HEK293 (cell line): ENCODE measurements at regions not wholly inside any gene's neighbourhood (a gene's known extent, or its start where the extent isn't known, plus 50 kb on each side); places are given as distances from the start of the nearest gene placed in this dataset.

Source experiments
- CTCF ChIA-PET: fragments of 350-600 bp; formaldehyde crosslinking; extraction: SDS; loops from one replicate; lab custom pipeline; 2021; ENCODE audit warnings: antibody characterized with exemption; lab: Yijun Ruan, JAX
- POLR2A ChIA-PET: fragments of 300-600 bp; formaldehyde crosslinking; extraction: SDS; loops from one replicate; lab custom pipeline; 2020; ENCODE audit warnings: antibody characterized with exemption, inconsistent platforms; lab: Yijun Ruan, JAX
- H3K27ac ChIP-seq: fragments of 200-500 bp; sonication (Bioruptor generic); 2 replicates; pipeline ENCODE4 v1.5.1; 2014; ENCODE audit warnings: low read depth, low read length, control low read depth, inconsistent platforms; ENCODE audit errors: extremely low read depth
- H3K36me3 ChIP-seq, 2 experiments: fragments of 200-500 bp in 1 of 2; sonication (Bioruptor generic) in 1 of 2; 1 replicate in 1 of 2; 2 replicates in 1 of 2; pipeline ENCODE4 v1.5.1; 2014 to 2017; ENCODE audit warnings: inconsistent platforms in 2 of 2, low read length in 2 of 2; ENCODE audit not compliant: control insufficient read depth in 2 of 2, insufficient read depth in 1 of 2
- H3K4me1 ChIP-seq: fragments of 200-500 bp; sonication (Bioruptor generic); 2 replicates; pipeline ENCODE4 v1.5.1; 2014; ENCODE audit warnings: mild to moderate bottlenecking, low read length, inconsistent platforms; ENCODE audit not compliant: control insufficient read depth, insufficient read depth
- H3K4me3 ChIP-seq: 2 replicates; pipeline ENCODE4 v1.5.1; 2011; ENCODE audit warnings: low read depth, mild to moderate bottlenecking, control low read depth, low read length, moderate library complexity
- H3K9me3 ChIP-seq: fragments of 200-500 bp; sonication (Bioruptor generic); 2 replicates; pipeline ENCODE4 v1.5.1; 2014; ENCODE audit warnings: low read depth, low read length, inconsistent platforms; ENCODE audit not compliant: control insufficient read depth, insufficient read depth
- EGR2 ChIP-seq: fragments of 450-650 bp; formaldehyde crosslinking; IDR thresholded peaks from 2 replicates; pipeline ENCODE4 v1.5.1; 2016; ENCODE audit warnings: low read depth, missing biosample characterization, missing genetic modification characterization
- GLI4 ChIP-seq: fragments of 450-650 bp; formaldehyde crosslinking; IDR thresholded peaks from 2 replicates; pipeline ENCODE4 v1.5.1; 2016; ENCODE audit warnings: missing biosample characterization, missing genetic modification characterization
- IKZF3 ChIP-seq: fragments of 450-650 bp; IDR thresholded peaks from 2 replicates; pipeline ENCODE4 v1.5.0; 2018; ENCODE audit warnings: missing biosample characterization, mild to moderate bottlenecking, missing genetic modification characterization, moderate library complexity
- KLF16 ChIP-seq: fragments of 450-650 bp; formaldehyde crosslinking; IDR thresholded peaks from 2 replicates; pipeline ENCODE4 v1.5.1; 2017; ENCODE audit warnings: missing biosample characterization, missing genetic modification characterization
- OVOL3 ChIP-seq: fragments of 450-650 bp; formaldehyde crosslinking; IDR thresholded peaks from 2 replicates; pipeline ENCODE4 v1.5.1; 2016; ENCODE audit warnings: missing biosample characterization, missing genetic modification characterization
- PATZ1 ChIP-seq: fragments of 450-650 bp; formaldehyde crosslinking; IDR thresholded peaks from 2 replicates; pipeline ENCODE4 v1.5.1; 2016; ENCODE audit warnings: missing biosample characterization, missing genetic modification characterization
- PRDM4 ChIP-seq: fragments of 450-650 bp; formaldehyde crosslinking; IDR thresholded peaks from 2 replicates; pipeline ENCODE4 v1.5.1; 2017; ENCODE audit warnings: missing biosample characterization, missing genetic modification characterization
- ZFHX2 ChIP-seq: fragments of 450-650 bp; formaldehyde crosslinking; conservative IDR thresholded peaks from 2 replicates; pipeline ENCODE4 v1.5.1; 2016; ENCODE audit warnings: missing biosample characterization, missing genetic modification characterization
- ZNF146 ChIP-seq: fragments of 450-650 bp; formaldehyde crosslinking; IDR thresholded peaks from 2 replicates; pipeline ENCODE4 v1.5.1; 2016; ENCODE audit warnings: missing biosample characterization, missing genetic modification characterization
- ZNF155 ChIP-seq: fragments of 450-650 bp; formaldehyde crosslinking; IDR thresholded peaks from 2 replicates; pipeline ENCODE4 v1.5.1; 2016; ENCODE audit warnings: missing biosample characterization, missing genetic modification characterization
- ZNF23 ChIP-seq: fragments of 450-650 bp; formaldehyde crosslinking; IDR thresholded peaks from 2 replicates; pipeline ENCODE4 v1.5.1; 2016; ENCODE audit warnings: missing biosample characterization, missing genetic modification characterization, borderline replicate concordance
- ZNF266 ChIP-seq: fragments of 450-650 bp; formaldehyde crosslinking; IDR thresholded peaks from 2 replicates; pipeline ENCODE4 v1.5.1; 2016; ENCODE audit warnings: missing biosample characterization, missing genetic modification characterization, low read depth
- ZNF37A ChIP-seq: fragments of 450-650 bp; IDR thresholded peaks from 2 replicates; pipeline ENCODE4 v1.5.1; 2018; ENCODE audit warnings: missing biosample characterization, missing genetic modification characterization
- ZNF394 ChIP-seq: fragments of 450-650 bp; formaldehyde crosslinking; IDR thresholded peaks from 2 replicates; pipeline ENCODE4 v1.5.1; 2016; ENCODE audit warnings: missing biosample characterization, missing genetic modification characterization, mild to moderate bottlenecking, moderate library complexity, borderline replicate concordance
- ZNF488 ChIP-seq: fragments of 450-650 bp; formaldehyde crosslinking; IDR thresholded peaks from 2 replicates; pipeline ENCODE4 v1.5.1; 2016; ENCODE audit warnings: missing biosample characterization, missing genetic modification characterization
- ZNF645 ChIP-seq: fragments of 450-650 bp; formaldehyde crosslinking; IDR thresholded peaks from 2 replicates; pipeline ENCODE4; 2016; ENCODE audit warnings: missing biosample characterization, missing genetic modification characterization
- ZSCAN23 ChIP-seq: fragments of 450-650 bp; formaldehyde crosslinking; IDR thresholded peaks from 2 replicates; pipeline ENCODE4 v1.5.1; 2016; ENCODE audit warnings: missing biosample characterization, missing genetic modification characterization
- TF ChIP-seq, protein P1 (sequence below): fragments of 450-650 bp; formaldehyde crosslinking; conservative IDR thresholded peaks from 2 replicates; pipeline ENCODE4 v1.5.1; 2016; ENCODE audit warnings: low read depth, missing biosample characterization, missing genetic modification characterization

- Histone ChIP-seq H3K4me3 (no peak overlapping the region), H3K4me1 (no peaks in the 10 kb centered on the region), H3K27ac (no peak overlapping the region), H3K9me3 (no peaks in the 10 kb centered on the region), H3K36me3 (no peaks in the 10 kb centered on the region)
- CTCF ChIA-PET: interaction anchor here (0.5 to 0.7 kb wide), 3 partner anchors 12 to 1144 kb away, joined by 3 to 5 read pairs (median 3); no protein-coding TSS in a partner anchor
- POLR2A ChIA-PET: no interaction called here
- no peak for TF ChIP-seq ZNF146 (tag by site-specific recombination)
- TF ChIP-seq EGR2 (tag by site-specific recombination): no peak
- no peak for TF ChIP-seq ZNF155
Observed at GRCh38 chr4:104351706-104352105, 143.0 kb downstream of the CXXC4 start.

- Histone ChIP-seq H3K36me3 (no peaks in the 10 kb centered on the region), H3K4me3 (no peak overlapping the region), H3K27ac (no peak overlapping the region), H3K9me3 (no peaks in the 10 kb centered on the region), H3K4me1 (no peaks in the 10 kb centered on the region)
- POLR2A ChIA-PET: no interaction called here
- CTCF ChIA-PET: no interaction called here
- TF ChIP-seq ZNF37A (no peak), ZNF394 (no peak), GLI4 (tag by site-specific recombination) (no peak), OVOL3 (no peak), PATZ1 (tag by site-specific recombination) (no peak), ZSCAN23 (tag by site-specific recombination) (no peak), IKZF3 (tag by site-specific recombination) (no peak), ZNF645 (tag by site-specific recombination) (no peak), ZNF266 (tag by site-specific recombination) (no peak), PRDM4 (tag by site-specific recombination) (no peak)
Observed at GRCh38 chr4:104345598-104346242, 149.0 kb downstream of the CXXC4 start.

DNA sequence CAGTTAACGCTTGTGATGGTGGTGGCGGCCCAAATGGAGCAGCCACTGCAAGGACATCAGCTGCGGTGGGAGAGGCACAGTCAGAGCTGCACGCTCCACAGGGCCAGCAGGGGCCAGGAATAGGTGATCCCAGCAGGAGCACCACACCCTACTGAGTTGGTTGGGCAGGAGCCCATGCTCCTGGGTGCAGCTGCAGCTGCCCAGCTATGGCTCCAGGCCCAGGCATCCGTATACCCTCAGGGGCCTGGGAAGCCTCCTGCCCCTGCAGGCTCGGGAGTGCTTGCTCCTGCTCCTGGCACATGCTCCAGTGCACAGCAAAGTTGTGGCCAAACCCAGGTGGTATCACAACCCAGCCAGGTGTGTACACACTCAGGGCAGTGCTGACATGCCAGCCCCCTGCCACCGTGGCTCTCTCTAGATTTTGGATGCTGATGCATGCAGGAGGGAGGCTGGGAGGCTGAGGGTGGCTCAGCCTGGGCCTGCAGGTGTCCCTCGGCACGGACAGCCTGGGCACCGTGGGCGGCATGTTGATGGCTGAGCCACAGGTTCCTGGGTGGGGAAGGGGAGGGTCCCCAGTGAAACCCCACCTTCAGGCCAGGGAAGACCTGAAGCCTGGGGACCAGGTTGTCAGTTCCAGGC, 150.2 kb downstream of the CXXC4 start:
- POLR2A ChIA-PET: no interaction called here
- no peak overlapping the region for H3K4me3 ChIP-seq
- no peaks in the 10 kb centered on the region for H3K9me3 ChIP-seq
- no peaks in the 10 kb centered on the region for H3K4me1 ChIP-seq
- no peaks in the 10 kb centered on the region for H3K36me3 ChIP-seq
- H3K27ac ChIP-seq: no peak overlapping the region
- TF ChIP-seq, protein P1, sequence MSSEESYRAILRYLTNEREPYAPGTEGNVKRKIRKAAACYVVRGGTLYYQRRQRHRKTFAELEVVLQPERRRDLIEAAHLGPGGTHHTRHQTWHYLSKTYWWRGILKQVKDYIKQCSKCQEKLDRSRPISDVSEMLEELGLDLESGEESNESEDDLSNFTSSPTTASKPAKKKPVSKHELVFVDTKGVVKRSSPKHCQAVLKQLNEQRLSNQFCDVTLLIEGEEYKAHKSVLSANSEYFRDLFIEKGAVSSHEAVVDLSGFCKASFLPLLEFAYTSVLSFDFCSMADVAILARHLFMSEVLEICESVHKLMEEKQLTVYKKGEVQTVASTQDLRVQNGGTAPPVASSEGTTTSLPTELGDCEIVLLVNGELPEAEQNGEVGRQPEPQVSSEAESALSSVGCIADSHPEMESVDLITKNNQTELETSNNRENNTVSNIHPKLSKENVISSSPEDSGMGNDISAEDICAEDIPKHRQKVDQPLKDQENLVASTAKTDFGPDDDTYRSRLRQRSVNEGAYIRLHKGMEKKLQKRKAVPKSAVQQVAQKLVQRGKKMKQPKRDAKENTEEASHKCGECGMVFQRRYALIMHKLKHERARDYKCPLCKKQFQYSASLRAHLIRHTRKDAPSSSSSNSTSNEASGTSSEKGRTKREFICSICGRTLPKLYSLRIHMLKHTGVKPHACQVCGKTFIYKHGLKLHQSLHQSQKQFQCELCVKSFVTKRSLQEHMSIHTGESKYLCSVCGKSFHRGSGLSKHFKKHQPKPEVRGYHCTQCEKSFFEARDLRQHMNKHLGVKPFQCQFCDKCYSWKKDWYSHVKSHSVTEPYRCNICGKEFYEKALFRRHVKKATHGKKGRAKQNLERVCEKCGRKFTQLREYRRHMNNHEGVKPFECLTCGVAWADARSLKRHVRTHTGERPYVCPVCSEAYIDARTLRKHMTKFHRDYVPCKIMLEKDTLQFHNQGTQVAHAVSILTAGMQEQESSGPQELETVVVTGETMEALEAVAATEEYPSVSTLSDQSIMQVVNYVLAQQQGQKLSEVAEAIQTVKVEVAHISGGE (tag by site-specific recombination): no peak
- TF ChIP-seq ZFHX2 (no peak), ZNF23 (no peak), ZNF488 (no peak), KLF16 (tag by site-specific recombination) (no peak)
- CTCF ChIA-PET: no interaction called here
